ENCODE measurements at regions not wholly inside any gene's neighbourhood (a gene's known extent, or its start where the extent isn't known, plus 50 kb on each side); places are given as distances from the start of the nearest gene placed in this dataset.
"Not testable (repeated sequence)": the region's sequence is repeated elsewhere in the genome, so short reads cannot be mapped to it uniquely, and the experiment has no call there.

DNA sequence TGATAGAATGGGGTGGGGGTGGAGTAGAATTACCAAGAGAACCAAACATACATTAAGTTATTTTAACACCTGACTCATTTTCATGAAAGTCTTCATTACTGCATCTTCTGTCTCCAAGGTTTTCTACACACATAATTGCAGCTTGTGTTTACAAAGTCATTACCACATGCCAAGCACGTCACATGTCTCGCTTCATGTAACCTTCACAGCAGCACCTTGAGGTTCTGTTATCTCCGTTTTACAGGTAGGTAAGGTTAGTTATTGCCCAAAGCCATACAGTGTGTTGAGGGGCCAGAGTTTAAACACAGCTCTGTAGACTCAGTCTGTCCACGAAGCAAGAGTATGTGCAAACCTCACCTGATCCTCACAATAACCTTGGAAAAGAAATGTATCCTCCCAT lies 64.3 kb upstream of the RBM19 start:
- H3K27me3 ChIP-seq (ENCODE audit: control insufficient read depth, insufficient read depth, low read length), result no peaks in the 10 kb centered on the region
- no peak for DNase-seq (ENCODE audit: low read depth)
- H3K36me3 ChIP-seq (ENCODE audit: control insufficient read depth, insufficient read depth, low read length), result no peaks in the 10 kb centered on the region
- no peak overlapping the region for H3K4me3 ChIP-seq (ENCODE audit: low read depth, low read length)
- TF ChIP-seq, protein P1, sequence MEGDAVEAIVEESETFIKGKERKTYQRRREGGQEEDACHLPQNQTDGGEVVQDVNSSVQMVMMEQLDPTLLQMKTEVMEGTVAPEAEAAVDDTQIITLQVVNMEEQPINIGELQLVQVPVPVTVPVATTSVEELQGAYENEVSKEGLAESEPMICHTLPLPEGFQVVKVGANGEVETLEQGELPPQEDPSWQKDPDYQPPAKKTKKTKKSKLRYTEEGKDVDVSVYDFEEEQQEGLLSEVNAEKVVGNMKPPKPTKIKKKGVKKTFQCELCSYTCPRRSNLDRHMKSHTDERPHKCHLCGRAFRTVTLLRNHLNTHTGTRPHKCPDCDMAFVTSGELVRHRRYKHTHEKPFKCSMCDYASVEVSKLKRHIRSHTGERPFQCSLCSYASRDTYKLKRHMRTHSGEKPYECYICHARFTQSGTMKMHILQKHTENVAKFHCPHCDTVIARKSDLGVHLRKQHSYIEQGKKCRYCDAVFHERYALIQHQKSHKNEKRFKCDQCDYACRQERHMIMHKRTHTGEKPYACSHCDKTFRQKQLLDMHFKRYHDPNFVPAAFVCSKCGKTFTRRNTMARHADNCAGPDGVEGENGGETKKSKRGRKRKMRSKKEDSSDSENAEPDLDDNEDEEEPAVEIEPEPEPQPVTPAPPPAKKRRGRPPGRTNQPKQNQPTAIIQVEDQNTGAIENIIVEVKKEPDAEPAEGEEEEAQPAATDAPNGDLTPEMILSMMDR (IDR thresholded peaks at IDR 0.05; ENCODE audit: insufficient read depth, low read length, poor library complexity, severe bottlenecking), result no peak

DNA sequence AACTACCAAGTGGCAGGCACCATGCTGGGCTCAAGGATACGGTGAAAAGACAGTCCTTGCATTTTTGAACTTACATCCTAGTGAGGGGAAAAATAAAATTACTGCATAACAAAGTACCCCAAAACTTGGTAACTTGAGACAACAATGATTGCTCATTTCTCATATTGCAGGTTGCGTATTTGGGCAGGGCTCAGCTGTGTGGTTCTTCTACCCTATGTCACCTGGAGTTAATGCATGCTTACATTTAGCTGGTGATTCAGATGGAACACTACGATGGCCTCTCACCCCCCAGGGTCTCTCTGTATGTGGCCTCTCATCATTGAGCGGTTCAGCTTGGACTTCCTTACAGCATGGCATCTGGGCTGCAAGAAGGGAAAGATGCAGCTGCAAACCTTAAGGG lies 60.7 kb upstream of the RBM19 start:
- Histone ChIP-seq H3K27me3 (ENCODE audit: control insufficient read depth, insufficient read depth, low read length) (no peaks in the 10 kb centered on the region), H3K36me3 (ENCODE audit: control insufficient read depth, insufficient read depth, low read length) (no peaks in the 10 kb centered on the region), H3K4me3 (ENCODE audit: low read depth, low read length) (no peak overlapping the region)
- TF ChIP-seq, protein P1 (IDR thresholded peaks at IDR 0.05; ENCODE audit: insufficient read depth, low read length, poor library complexity, severe bottlenecking), result no peak
- no peak for DNase-seq (ENCODE audit: low read depth)

DNA sequence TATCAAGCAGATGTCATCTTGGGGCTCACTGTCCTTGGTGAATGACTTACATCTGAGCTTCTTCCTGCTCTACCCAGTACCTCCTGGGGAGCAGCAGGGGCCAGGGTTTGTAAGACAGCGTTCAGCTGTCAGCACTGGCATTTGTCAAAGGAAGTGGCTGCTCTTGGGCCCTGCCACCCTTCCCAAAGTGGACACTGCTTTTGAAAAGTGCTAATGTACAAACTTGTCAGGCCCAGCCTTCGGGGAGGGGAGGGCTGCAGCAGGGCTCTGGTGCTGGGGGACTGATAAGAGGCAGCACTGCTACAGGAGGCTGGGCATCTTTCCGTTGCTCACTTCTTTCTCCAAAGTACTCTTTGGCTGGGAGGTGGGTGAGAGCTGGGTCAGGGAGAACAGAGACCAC lies 59.8 kb upstream of the RBM19 start:
- Histone ChIP-seq H3K27me3 (ENCODE audit: control insufficient read depth, insufficient read depth, low read length) (no peaks in the 10 kb centered on the region), H3K4me3 (ENCODE audit: low read depth, low read length) (no peak overlapping the region), H3K36me3 (ENCODE audit: control insufficient read depth, insufficient read depth, low read length) (no peaks in the 10 kb centered on the region)
- TF ChIP-seq, protein P1 (IDR thresholded peaks at IDR 0.05; ENCODE audit: insufficient read depth, low read length, poor library complexity, severe bottlenecking), result no peak
- DNase-seq (ENCODE audit: low read depth), result no peak

GRCh38 chr12:114022081-114022480 lies 56.0 kb upstream of the RBM19 start:
- not testable (repeated sequence) for DNase-seq (ENCODE audit: low read depth); H3K4me3 ChIP-seq (ENCODE audit: low read depth, low read length); H3K36me3 ChIP-seq (ENCODE audit: control insufficient read depth, insufficient read depth, low read length); H3K27me3 ChIP-seq (ENCODE audit: control insufficient read depth, insufficient read depth, low read length)

GRCh38 chr12:114018669-114019068 lies 52.5 kb upstream of the RBM19 start:
- H3K4me3 ChIP-seq (ENCODE audit: low read depth, low read length), result no peak overlapping the region
- no peak for DNase-seq (ENCODE audit: low read depth)
- H3K36me3 ChIP-seq (ENCODE audit: control insufficient read depth, insufficient read depth, low read length), result no peaks in the 10 kb centered on the region
- TF ChIP-seq, protein P1 (IDR thresholded peaks at IDR 0.05; ENCODE audit: insufficient read depth, low read length, poor library complexity, severe bottlenecking), result no peak
- no peaks in the 10 kb centered on the region for H3K27me3 ChIP-seq (ENCODE audit: control insufficient read depth, insufficient read depth, low read length)

All from kidney epithelial cell (primary cell).